ENCODE measurements at regions not wholly inside any gene's neighbourhood (a gene's known extent, or its start where the extent isn't known, plus 50 kb on each side); places are given as distances from the start of the nearest gene placed in this dataset.

DNA sequence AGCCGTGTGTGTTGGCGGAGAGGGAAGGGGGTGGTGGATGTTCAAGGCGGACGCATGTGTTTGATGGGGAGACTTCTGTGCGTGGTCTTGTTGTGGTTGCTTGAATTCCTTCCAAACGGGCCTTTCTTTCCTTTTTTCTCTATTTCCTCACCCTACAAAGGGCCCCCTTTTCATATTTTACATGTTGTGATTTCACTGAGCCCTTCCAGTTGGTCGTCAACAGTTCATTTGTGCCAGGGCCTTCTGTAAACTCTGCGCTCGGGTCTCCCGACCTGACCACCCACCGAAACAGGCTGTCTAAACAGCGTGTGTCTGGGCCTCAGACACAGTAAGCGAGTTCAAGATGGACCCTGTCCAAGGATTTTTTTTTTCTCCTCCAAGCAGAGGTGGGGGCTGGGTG, 228.4 kb downstream of the IRF8 start:
- Mint-ChIP-seq H3K4me1 (ENCODE audit: low read depth) (no peaks in the 10 kb centered on the region), H3K9me3 (no peaks in the 10 kb centered on the region), H3K27ac (no peak overlapping the region), H3K4me3 (no peak overlapping the region), H3K27me3 (peaks cover 11% of the 10 kb centered on the region), H3K36me3 (no peaks in the 10 kb centered on the region)
- intact Hi-C loops (cut with micrococcal nuclease) = no loop called here
- CTCF ChIA-PET = no interaction called here
- POLR2A ChIA-PET = no interaction called here
- DNase-seq = no peak

GRCh38 chr16:86128246-86128645, 229.3 kb downstream of the IRF8 start:
- CTCF ChIA-PET = no interaction called here
- DNase-seq = no peak
- Mint-ChIP-seq H3K9me3 (no peaks in the 10 kb centered on the region), H3K4me1 (ENCODE audit: low read depth) (no peaks in the 10 kb centered on the region), H3K36me3 (no peaks in the 10 kb centered on the region), H3K27ac (no peak overlapping the region), H3K4me3 (no peak overlapping the region), H3K27me3 (peaks cover 9% of the 10 kb centered on the region)
- intact Hi-C loops (cut with micrococcal nuclease) = no loop called here
- POLR2A ChIA-PET = no interaction called here

DNA sequence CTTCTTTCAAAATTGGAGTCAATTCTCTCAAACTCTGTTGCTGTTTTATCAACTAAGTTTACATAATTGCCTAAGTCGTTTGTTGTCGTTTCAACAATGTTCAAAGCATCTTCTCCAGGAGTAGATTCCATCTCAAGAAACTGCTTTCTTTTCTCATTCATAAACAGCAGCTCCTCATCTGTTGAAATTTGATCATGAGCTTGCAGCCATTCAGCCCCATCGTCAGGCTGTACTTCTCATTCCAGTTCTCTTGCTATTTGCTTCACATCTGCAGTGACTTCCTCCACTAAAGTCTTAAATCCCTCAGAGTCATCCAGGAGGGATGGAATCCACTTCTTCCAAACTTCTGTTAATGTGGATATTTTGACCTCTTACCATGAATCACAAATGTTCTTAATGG, 230.6 kb downstream of the IRF8 start:
- no peak for DNase-seq
- intact Hi-C loops (cut with micrococcal nuclease) = no loop called here
- no peaks in the 10 kb centered on the region for H3K4me1 Mint-ChIP-seq (ENCODE audit: low read depth)
- H3K27ac Mint-ChIP-seq = no peak overlapping the region
- peaks cover 5% of the 10 kb centered on the region for H3K27me3 Mint-ChIP-seq
- H3K4me3 Mint-ChIP-seq = no peak overlapping the region
- H3K36me3 Mint-ChIP-seq = no peaks in the 10 kb centered on the region
- ChIA-PET CTCF (interaction anchor here (0.8 kb wide), 1 partner anchor 124 kb away, joined by 3 read pairs; no protein-coding TSS in a partner anchor), POLR2A (no interaction called here)
- H3K9me3 Mint-ChIP-seq = no peaks in the 10 kb centered on the region

- intact Hi-C loops (cut with micrococcal nuclease) = no loop called here
- no peaks in the 10 kb centered on the region for H3K4me1 Mint-ChIP-seq (ENCODE audit: low read depth)
- ChIA-PET CTCF (no interaction called here), POLR2A (no interaction called here)
- H3K27me3 Mint-ChIP-seq = no peaks in the 10 kb centered on the region
- no peak for DNase-seq
- H3K36me3 Mint-ChIP-seq = no peaks in the 10 kb centered on the region
- H3K4me3 Mint-ChIP-seq = no peak overlapping the region
- H3K27ac Mint-ChIP-seq = no peak overlapping the region
- no peaks in the 10 kb centered on the region for H3K9me3 Mint-ChIP-seq
These were observed 234.4 kb downstream of the IRF8 start for GRCh38 chr16:86133377-86133776.

DNA sequence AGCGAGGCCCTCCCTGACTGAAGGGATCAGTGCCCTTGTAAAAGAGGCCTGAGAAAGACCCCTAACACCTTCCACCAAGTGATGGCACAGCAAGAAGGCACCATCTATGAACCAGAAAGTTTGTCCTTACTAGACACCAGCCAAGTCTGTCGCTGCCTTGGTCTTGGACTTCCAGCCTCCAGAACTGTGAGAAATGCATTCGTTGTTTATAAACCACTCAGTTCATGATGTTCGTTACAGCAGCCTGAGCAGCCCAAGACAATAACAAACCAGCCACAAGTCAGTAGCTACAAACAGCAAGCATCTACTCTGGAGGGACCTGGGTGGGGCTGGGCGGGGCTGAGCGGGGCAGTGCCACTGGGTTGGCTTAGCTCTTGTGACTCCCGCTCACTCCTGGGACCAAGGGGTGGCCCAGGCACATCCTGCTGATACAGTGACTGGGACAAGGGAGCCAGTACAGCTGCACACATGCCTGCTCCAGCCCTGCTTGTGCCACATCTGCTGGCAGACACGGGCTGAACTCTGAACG, 234.9 kb downstream of the IRF8 start:
- ChIA-PET CTCF (no interaction called here), POLR2A (no interaction called here)
- H3K27me3 Mint-ChIP-seq = no peaks in the 10 kb centered on the region
- intact Hi-C loops (cut with micrococcal nuclease) = no loop called here
- H3K27ac Mint-ChIP-seq = no peak overlapping the region
- no peak overlapping the region for H3K4me3 Mint-ChIP-seq
- H3K4me1 Mint-ChIP-seq (ENCODE audit: low read depth) = no peaks in the 10 kb centered on the region
- no peaks in the 10 kb centered on the region for H3K9me3 Mint-ChIP-seq
- no peaks in the 10 kb centered on the region for H3K36me3 Mint-ChIP-seq
- DNase-seq = no peak

- CTCF ChIA-PET = no interaction called here
- H3K27me3 Mint-ChIP-seq = no peaks in the 10 kb centered on the region
- no peaks in the 10 kb centered on the region for H3K9me3 Mint-ChIP-seq
- intact Hi-C loops (cut with micrococcal nuclease) = no loop called here
- POLR2A ChIA-PET = no interaction called here
- DNase-seq = no peak
- H3K4me3 Mint-ChIP-seq = no peak overlapping the region
- no peaks in the 10 kb centered on the region for H3K36me3 Mint-ChIP-seq
- no peaks in the 10 kb centered on the region for H3K4me1 Mint-ChIP-seq (ENCODE audit: low read depth)
- no peak overlapping the region for H3K27ac Mint-ChIP-seq
These were observed 236.0 kb downstream of the IRF8 start for GRCh38 chr16:86134802-86135461.

DNA sequence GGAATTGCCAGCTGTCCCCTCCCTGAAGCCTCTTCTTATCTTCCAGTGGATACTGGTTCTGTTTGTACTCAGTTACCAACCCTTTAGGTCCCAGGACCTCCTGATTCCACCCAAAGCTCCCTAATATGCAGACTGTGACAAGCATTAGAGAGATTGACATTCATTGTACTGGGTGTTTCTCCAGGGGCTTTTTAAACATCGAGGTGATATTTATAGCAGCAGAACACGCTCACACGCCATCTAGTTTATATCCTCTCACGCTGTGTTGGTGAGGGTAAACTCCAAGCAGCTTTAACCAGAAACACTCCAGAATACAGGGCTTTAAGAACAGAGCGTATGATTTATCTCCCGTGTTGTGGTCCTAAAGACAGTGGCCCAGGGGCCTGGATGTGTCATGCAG, 238.4 kb downstream of the IRF8 start:
- no peaks in the 10 kb centered on the region for H3K27me3 Mint-ChIP-seq
- H3K27ac Mint-ChIP-seq = no peak overlapping the region
- no peaks in the 10 kb centered on the region for H3K4me1 Mint-ChIP-seq (ENCODE audit: low read depth)
- H3K9me3 Mint-ChIP-seq = no peaks in the 10 kb centered on the region
- no peak overlapping the region for H3K4me3 Mint-ChIP-seq
- intact Hi-C loops (cut with micrococcal nuclease) = no loop called here
- no peaks in the 10 kb centered on the region for H3K36me3 Mint-ChIP-seq
- CTCF ChIA-PET = no interaction called here
- DNase-seq = no peak
- POLR2A ChIA-PET = no interaction called here

- H3K27ac Mint-ChIP-seq = no peak overlapping the region
- POLR2A ChIA-PET = interaction anchor here (0.6 kb wide), 1 partner anchor 73 kb away, joined by 3 read pairs; no protein-coding TSS in a partner anchor
- CTCF ChIA-PET = no interaction called here
- no peak overlapping the region for H3K4me3 Mint-ChIP-seq
- no peaks in the 10 kb centered on the region for H3K4me1 Mint-ChIP-seq (ENCODE audit: low read depth)
- no peak for DNase-seq
- H3K36me3 Mint-ChIP-seq = no peaks in the 10 kb centered on the region
- no peaks in the 10 kb centered on the region for H3K27me3 Mint-ChIP-seq
- no peaks in the 10 kb centered on the region for H3K9me3 Mint-ChIP-seq
- intact Hi-C loops (cut with micrococcal nuclease) = no loop called here
These were observed 239.4 kb downstream of the IRF8 start for GRCh38 chr16:86138121-86139085.

DNA sequence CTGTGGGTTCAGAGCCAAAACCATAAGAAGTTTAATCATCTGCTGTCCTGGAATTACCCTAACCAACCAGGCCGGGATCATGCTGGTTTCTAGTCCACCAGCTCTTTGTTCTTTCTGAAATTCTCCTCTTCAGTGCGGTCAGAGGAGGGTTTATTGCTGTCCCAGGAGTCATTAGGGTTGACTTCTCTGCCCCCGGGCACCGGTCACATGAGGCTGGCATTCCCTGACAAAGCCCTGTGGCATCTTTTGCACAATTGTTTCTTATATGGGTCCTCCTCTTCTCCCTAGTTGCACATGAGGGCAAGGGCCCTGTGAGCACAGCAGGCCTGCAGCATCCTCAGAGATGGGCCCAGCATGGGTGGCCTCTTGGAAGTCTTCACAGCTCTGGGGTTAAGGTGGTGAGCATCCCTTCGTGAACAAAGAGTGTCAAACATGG, 243.9 kb downstream of the IRF8 start:
- no peaks in the 10 kb centered on the region for H3K4me1 Mint-ChIP-seq (ENCODE audit: low read depth)
- no peaks in the 10 kb centered on the region for H3K9me3 Mint-ChIP-seq
- H3K4me3 Mint-ChIP-seq = no peak overlapping the region
- H3K36me3 Mint-ChIP-seq = no peaks in the 10 kb centered on the region
- ChIA-PET CTCF (no interaction called here), POLR2A (no interaction called here)
- no peak for DNase-seq
- intact Hi-C loops (cut with micrococcal nuclease) = no loop called here
- H3K27ac Mint-ChIP-seq = no peak overlapping the region
- no peaks in the 10 kb centered on the region for H3K27me3 Mint-ChIP-seq

GRCh38 chr16:86143666-86144065, 244.7 kb downstream of the IRF8 start:
- no peaks in the 10 kb centered on the region for H3K36me3 Mint-ChIP-seq
- DNase-seq = no peak
- H3K27ac Mint-ChIP-seq = no peak overlapping the region
- H3K27me3 Mint-ChIP-seq = no peaks in the 10 kb centered on the region
- intact Hi-C loops (cut with micrococcal nuclease) = no loop called here
- H3K4me3 Mint-ChIP-seq = no peak overlapping the region
- CTCF ChIA-PET = no interaction called here
- H3K9me3 Mint-ChIP-seq = no peaks in the 10 kb centered on the region
- H3K4me1 Mint-ChIP-seq (ENCODE audit: low read depth) = no peaks in the 10 kb centered on the region
- POLR2A ChIA-PET = no interaction called here

DNA sequence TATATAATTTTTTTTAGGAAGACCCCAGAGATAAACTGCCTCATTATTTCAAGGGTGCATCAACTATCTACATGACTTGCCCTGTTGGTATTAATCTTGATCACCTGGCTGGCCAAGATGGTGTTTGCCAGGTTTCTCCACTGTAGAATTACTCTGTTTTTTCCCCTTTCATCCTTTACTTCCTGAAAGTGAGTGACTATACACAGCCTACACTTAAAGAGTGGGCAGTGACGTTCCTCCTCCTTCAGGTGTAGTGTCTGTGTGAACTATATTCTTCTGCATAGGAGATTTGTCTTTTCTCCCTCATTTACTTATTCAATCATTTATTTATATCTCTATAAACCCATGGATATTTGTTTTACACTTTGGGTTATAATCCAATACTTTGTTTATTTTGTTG, 246.7 kb downstream of the IRF8 start:
- no peaks in the 10 kb centered on the region for H3K4me1 Mint-ChIP-seq (ENCODE audit: low read depth)
- DNase-seq = no peak
- no peaks in the 10 kb centered on the region for H3K27me3 Mint-ChIP-seq
- ChIA-PET POLR2A (no interaction called here), CTCF (no interaction called here)
- no peaks in the 10 kb centered on the region for H3K36me3 Mint-ChIP-seq
- no peaks in the 10 kb centered on the region for H3K9me3 Mint-ChIP-seq
- intact Hi-C loops (cut with micrococcal nuclease) = no loop called here
- no peak overlapping the region for H3K4me3 Mint-ChIP-seq
- H3K27ac Mint-ChIP-seq = no peak overlapping the region

GRCh38 chr16:86150641-86151238, 251.8 kb downstream of the IRF8 start:
- Mint-ChIP-seq H3K36me3 (no peaks in the 10 kb centered on the region), H3K27ac (no peak overlapping the region), H3K4me3 (no peak overlapping the region), H3K27me3 (peaks cover 8% of the 10 kb centered on the region), H3K4me1 (ENCODE audit: low read depth) (no peaks in the 10 kb centered on the region), H3K9me3 (no peaks in the 10 kb centered on the region)
- intact Hi-C loops (cut with micrococcal nuclease) = no loop called here
- CTCF ChIA-PET = no interaction called here
- POLR2A ChIA-PET = no interaction called here
- DNase-seq = no peak
